PFSK-1 (cell line): ENCODE measurements at regions not wholly inside any gene's neighbourhood (a gene's known extent, or its start where the extent isn't known, plus 50 kb on each side); places are given as distances from the start of the nearest gene placed in this dataset.

Experiments used
- FOXP2 ChIP-seq: optimal IDR thresholded peaks from 2 replicates; pipeline ENCODE3; 2011; ENCODE audit warnings: borderline replicate concordance, control low read depth, inconsistent platforms; ENCODE audit not compliant: insufficient read depth; ENCODE audit errors: extremely low read length, extremely low read depth
- POLR2AphosphoS5 ChIP-seq: IDR thresholded peaks from 2 replicates; pipeline ENCODE4 v1.6.1; 2012; ENCODE audit warnings: low read depth, mild to moderate bottlenecking, control low read depth, low read length, moderate library complexity
- SIN3A ChIP-seq: IDR thresholded peaks from 2 replicates; pipeline ENCODE4 v1.6.1; 2012; ENCODE audit warnings: mild to moderate bottlenecking, low read length, moderate library complexity, borderline replicate concordance; ENCODE audit not compliant: insufficient read depth
- TAF1 ChIP-seq: IDR thresholded peaks from 2 replicates; pipeline ENCODE4 v1.6.1; 2012; ENCODE audit warnings: low read length, control low read depth, borderline replicate concordance; ENCODE audit not compliant: insufficient read depth
- TF ChIP-seq, protein P1 (sequence below), 2 experiments: IDR thresholded peaks; 2 replicates each; pipeline versions ENCODE4 v1.6.1 to v1.8.0; 2011 to 2012; ENCODE audit warnings: low read depth in 2 of 2, low read length in 2 of 2, control low read depth in 1 of 2, inconsistent platforms in 1 of 2, mild to moderate bottlenecking in 1 of 2, moderate library complexity in 1 of 2; ENCODE audit not compliant: insufficient read depth in 1 of 2

DNA sequence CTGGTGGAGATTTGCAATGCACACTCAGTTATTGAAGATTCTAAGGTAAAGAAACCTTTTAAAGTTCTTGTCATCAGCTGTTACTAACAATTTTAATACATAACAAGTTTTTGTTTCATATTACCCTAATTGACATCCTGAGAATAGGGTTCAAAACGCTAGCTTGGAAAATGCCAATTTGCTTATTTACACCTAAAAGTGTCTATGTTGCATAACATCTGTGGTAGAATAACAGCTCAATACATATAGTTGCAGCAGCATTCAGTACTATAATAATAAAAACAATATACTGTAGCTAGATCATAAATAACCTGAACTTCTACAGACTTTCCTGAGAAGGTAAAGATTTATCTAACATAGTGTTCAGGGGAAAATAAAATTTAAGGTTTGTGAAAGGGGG, 219.0 kb downstream of the OSR1 start:
- TF ChIP-seq POLR2AphosphoS5 (no peak), SIN3A (no peak), FOXP2 (no peak), TAF1 (no peak)
- TF ChIP-seq, protein P1, sequence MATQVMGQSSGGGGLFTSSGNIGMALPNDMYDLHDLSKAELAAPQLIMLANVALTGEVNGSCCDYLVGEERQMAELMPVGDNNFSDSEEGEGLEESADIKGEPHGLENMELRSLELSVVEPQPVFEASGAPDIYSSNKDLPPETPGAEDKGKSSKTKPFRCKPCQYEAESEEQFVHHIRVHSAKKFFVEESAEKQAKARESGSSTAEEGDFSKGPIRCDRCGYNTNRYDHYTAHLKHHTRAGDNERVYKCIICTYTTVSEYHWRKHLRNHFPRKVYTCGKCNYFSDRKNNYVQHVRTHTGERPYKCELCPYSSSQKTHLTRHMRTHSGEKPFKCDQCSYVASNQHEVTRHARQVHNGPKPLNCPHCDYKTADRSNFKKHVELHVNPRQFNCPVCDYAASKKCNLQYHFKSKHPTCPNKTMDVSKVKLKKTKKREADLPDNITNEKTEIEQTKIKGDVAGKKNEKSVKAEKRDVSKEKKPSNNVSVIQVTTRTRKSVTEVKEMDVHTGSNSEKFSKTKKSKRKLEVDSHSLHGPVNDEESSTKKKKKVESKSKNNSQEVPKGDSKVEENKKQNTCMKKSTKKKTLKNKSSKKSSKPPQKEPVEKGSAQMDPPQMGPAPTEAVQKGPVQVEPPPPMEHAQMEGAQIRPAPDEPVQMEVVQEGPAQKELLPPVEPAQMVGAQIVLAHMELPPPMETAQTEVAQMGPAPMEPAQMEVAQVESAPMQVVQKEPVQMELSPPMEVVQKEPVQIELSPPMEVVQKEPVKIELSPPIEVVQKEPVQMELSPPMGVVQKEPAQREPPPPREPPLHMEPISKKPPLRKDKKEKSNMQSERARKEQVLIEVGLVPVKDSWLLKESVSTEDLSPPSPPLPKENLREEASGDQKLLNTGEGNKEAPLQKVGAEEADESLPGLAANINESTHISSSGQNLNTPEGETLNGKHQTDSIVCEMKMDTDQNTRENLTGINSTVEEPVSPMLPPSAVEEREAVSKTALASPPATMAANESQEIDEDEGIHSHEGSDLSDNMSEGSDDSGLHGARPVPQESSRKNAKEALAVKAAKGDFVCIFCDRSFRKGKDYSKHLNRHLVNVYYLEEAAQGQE (IDR thresholded peaks at IDR 0.05; ENCODE audit: insufficient read depth in 1 of 2, low read depth in 2 of 2, low read length in 2 of 2): no peak
